ENCODE measurements at regions not wholly inside any gene's neighbourhood (a gene's known extent, or its start where the extent isn't known, plus 50 kb on each side); places are given as distances from the start of the nearest gene placed in this dataset.
A peak's percentile ranks its signal among the peaks of the same experiment; 100 is the strongest.

GRCh38 chr21:31498985-31499384, 154.9 kb upstream of the TIAM1 start:
- Histone ChIP-seq H3K56ac (replicated peaks; ENCODE audit: insufficient read length, low read depth, low read length) (no peak overlapping the region), H3K4ac (replicated peaks; ENCODE audit: insufficient read length, low read depth, low read length) (no peak overlapping the region), H2BK120ac (replicated peaks; ENCODE audit: low read depth, low read length) (no peak overlapping the region), H3K14ac (ENCODE audit: insufficient read length) (no peak overlapping the region), H3K9ac (replicated peaks in 1 of 4; ENCODE audit: extremely low read depth in 1 of 4, low read depth in 3 of 4, low read length in 3 of 4) (no peak overlapping the region), H3K4me2 (ENCODE audit: insufficient read depth in 1 of 2, low read depth in 2 of 2, low read length in 2 of 2) (no peak overlapping the region), H2BK15ac (ENCODE audit: low read length) (no peak overlapping the region), H2BK5ac (ENCODE audit: low read depth, low read length) (no peak overlapping the region), H3K23me2 (ENCODE audit: low read depth, low read length) (no peaks in the 10 kb centered on the region; the same call in 1 of the 2 replicates), H3K79me1 (ENCODE audit: low read depth, low read length) (no peaks in the 10 kb centered on the region; the same call in none of the 2 replicates), H3K27me3 (replicated peaks in 1 of 4; ENCODE audit: control insufficient read depth in 3 of 4, extremely low read depth in 1 of 4, insufficient read depth in 3 of 4, low read length in 3 of 4) (no peaks in the 10 kb centered on the region), H3K18ac (ENCODE audit: extremely low read depth, low read length) (no peak overlapping the region), H3K27ac (ENCODE audit: low read depth, low read length) (no peak overlapping the region), H4K20me1 (replicated peaks in 1 of 2; ENCODE audit: control insufficient read depth in 1 of 2, insufficient read depth in 2 of 2, low read length in 2 of 2) (no peaks in the 10 kb centered on the region), H3K79me2 (ENCODE audit: control insufficient read depth in 1 of 2, insufficient read depth in 2 of 2, low read length in 2 of 2) (peaks cover 0 to 10% of the 10 kb centered on the region in 2 experiments; a peak in 2 of 4 replicates), H3K9me3 (ENCODE audit: insufficient read depth in 2 of 2, low read depth in 1 of 2, low read length in 1 of 2) (no peaks in the 10 kb centered on the region), H4K5ac (ENCODE audit: insufficient read length, low read depth, low read length) (no peak overlapping the region), H4K8ac (ENCODE audit: extremely low read depth, insufficient read depth, low read length) (no peak overlapping the region), H2BK20ac (ENCODE audit: low read length) (no peak overlapping the region), H3K36me3 (ENCODE audit: control insufficient read depth in 2 of 4, insufficient read depth in 4 of 4, low read length in 3 of 4) (no peaks in the 10 kb centered on the region), H2BK12ac (ENCODE audit: low read depth, low read length) (0 out of 2 replicates have a peak overlapping the region, but pooled peaks have one; percentile 39), H3K4me1 (replicated peaks in 1 of 4; ENCODE audit: control insufficient read depth in 3 of 4, insufficient read depth in 4 of 4, low read length in 3 of 4) (peaks cover 0 to 8% (median 2%) of the 10 kb centered on the region in 4 experiments; a peak in 5 of 7 replicates), H4K91ac (replicated peaks; ENCODE audit: insufficient read length, low read length) (no peak overlapping the region), H3K4me3 (ENCODE audit: extremely low read depth in 1 of 4, insufficient read depth in 2 of 4, low read depth in 3 of 4, low read length in 4 of 4) (no peak overlapping the region), H2AK5ac (ENCODE audit: low read depth, low read length) (0 out of 2 replicates have a peak overlapping the region, but pooled peaks have one; percentile 39), H3K23ac (ENCODE audit: insufficient read length) (no peak overlapping the region), H2AFZ (ENCODE audit: low read length) (no peak overlapping the region)
- FAIRE-seq, result peak; percentile 52
- 60% methylated on average over 1 of the region's 1 CpG; no CpG with 5 or more reads in 1 of the 2 experiments for WGBS, 2 experiments (ENCODE audit: extremely low coverage in 1 of 2, insufficient coverage in 1 of 2, insufficient read length in 1 of 2, insufficient replicate concordance in 2 of 2, low coverage in 1 of 2, low lambda C conversion rate in 2 of 2, missing lambda C conversion rate in 1 of 2)
- ChIA-PET POLR2A (ENCODE audit: partially characterized antibody) (no interaction called here), CTCF (ENCODE audit: partially characterized antibody) (interaction anchor here (0.6 to 2.4 kb wide), 11 partner anchors 10 to 156 kb away, joined by 3 to 14 read pairs (median 3); no protein-coding TSS in a partner anchor)
- DNase-seq (ENCODE audit: low read depth in 1 of 2, low spot score in 2 of 2), result no peak
- no peak for TF ChIP-seq SIRT6 (IDR thresholded peaks at IDR 0.05; ENCODE audit: low read length)
- peak; percentile 42 to 61 (median 52) for TF ChIP-seq CTCF (IDR thresholded peaks at IDR 0.05; ENCODE audit: control extremely low read depth in 1 of 3, insufficient read depth in 1 of 3, low read depth in 1 of 3, low read length in 3 of 3)
- TF ChIP-seq RAD21 (IDR thresholded peaks at IDR 0.05 in 1 of 2, conservative IDR thresholded peaks at IDR 0.05 in 1 of 2; ENCODE audit: low read depth in 2 of 2, low read length in 2 of 2), result peak; percentile 70 to 79
